GM19455 (cell line): ENCODE measurements at regions not wholly inside any gene's neighbourhood (a gene's known extent, or its start where the extent isn't known, plus 50 kb on each side); places are given as distances from the start of the nearest gene placed in this dataset.

Experiments
- ATAC-seq: cut with Tn5 transposase; IDR thresholded peaks from one replicate; pipeline ENCODE4 v1.9.1; 2021; ENCODE audit not compliant: unreplicated experiment

- no peak for ATAC-seq
Measured at GRCh38 chr4:149927514-149927913, 111.9 kb upstream of the IQCM start.

DNA sequence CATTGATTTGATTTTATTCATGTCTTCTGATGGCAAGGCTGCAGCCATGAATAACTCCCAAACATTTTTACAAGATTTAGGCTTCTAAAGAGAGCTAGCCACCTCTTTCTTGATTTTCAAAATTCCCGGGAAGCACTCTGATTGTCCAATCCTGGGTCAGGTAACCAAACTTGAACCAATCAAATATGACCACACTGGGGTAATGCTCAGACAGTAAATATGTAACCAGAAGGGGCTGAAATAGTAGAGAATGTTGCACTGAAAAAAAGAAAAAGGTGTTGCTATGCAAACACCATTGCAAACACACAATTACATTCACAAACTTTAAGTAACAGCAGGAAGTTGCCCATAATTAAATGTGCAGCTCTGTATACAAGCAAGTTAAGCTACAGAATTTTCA lies 112.9 kb upstream of the IQCM start:
- ATAC-seq: no peak

GRCh38 chr4:149931431-149931830 lies 115.8 kb upstream of the IQCM start:
- ATAC-seq: no peak

GRCh38 chr4:149932188-149932587 lies 116.5 kb upstream of the IQCM start:
- ATAC-seq: no peak

DNA sequence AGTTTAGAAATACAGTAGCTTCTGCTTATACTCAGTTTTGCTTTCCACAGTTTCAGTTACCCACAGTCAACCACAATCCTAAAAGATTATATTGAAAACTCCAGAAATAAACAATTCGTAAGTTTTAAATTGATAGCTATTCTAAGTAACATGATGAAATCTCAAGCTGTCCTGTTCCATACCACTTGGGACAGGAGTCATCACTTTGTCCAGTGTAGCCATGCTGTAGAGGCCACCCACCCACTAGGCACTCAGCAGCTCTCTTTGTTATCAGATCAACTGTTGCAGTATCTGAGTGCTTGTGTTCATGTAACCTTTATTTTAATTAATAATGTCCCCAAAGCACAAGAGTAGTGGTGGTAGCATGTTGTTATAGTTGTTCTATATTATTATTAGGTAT lies 117.5 kb upstream of the IQCM start:
- no peak for ATAC-seq

DNA sequence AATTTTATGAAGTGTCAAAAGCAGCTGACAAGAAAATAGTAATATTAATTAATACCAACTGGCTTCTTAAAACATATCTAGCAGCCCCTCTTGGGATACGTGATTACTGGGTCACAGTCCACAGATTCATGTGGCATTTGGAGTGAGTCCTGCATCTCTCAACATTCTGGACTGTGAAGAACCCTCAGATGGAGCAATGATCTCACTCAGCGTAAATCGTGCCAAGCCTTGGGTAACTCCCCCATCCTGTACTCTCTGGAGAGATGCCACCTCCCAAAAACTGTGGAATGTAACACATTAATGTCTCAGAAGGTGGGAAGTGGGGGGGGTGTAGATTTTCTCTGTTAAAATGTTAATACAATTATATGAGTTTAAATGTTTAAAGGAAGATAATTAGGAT lies 118.2 kb upstream of the IQCM start:
- no peak for ATAC-seq

DNA sequence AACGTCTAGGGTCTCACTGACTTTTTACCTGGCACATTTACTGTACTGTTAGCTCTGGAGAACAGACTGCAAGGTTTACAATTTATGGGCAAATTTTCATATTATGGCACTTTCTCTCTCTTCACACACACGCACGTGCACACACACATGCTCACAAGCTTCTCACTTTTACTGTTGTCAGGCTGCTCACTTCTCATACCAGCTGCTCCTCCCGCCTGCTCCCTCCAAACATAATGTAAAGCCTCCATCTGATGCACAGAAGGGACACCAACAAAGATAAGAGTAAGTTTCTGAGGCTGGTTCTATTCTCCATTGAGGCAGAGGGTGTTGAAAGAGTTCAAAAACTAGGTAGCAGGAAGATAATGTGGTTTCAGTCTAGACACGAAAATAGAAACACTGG lies 128.9 kb upstream of the DCLK2 start:
- ATAC-seq: no peak

GRCh38 chr4:149951152-149951900 lies 126.9 kb upstream of the DCLK2 start:
- ATAC-seq: no peak

DNA sequence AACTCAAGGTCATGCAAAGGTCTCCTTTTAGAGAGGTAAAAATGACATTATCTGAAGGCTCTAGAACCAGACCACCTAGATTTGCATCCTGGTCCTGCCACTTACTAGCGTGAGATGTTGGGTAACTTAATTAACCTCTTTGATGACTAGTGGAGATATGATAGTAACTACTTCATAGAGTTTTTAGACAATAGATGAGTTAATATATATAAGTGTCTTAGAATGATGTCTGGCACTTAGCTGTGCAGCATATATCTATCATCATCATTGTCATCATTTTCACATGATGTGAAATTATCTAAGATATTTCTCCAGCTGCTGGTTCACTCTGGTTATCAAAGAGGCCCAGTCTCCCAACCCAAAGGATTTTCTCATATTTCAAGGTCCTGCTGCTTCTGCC lies 126.1 kb upstream of the DCLK2 start:
- ATAC-seq: no peak

GRCh38 chr4:149952716-149953115 lies 125.5 kb upstream of the DCLK2 start:
- no peak for ATAC-seq

DNA sequence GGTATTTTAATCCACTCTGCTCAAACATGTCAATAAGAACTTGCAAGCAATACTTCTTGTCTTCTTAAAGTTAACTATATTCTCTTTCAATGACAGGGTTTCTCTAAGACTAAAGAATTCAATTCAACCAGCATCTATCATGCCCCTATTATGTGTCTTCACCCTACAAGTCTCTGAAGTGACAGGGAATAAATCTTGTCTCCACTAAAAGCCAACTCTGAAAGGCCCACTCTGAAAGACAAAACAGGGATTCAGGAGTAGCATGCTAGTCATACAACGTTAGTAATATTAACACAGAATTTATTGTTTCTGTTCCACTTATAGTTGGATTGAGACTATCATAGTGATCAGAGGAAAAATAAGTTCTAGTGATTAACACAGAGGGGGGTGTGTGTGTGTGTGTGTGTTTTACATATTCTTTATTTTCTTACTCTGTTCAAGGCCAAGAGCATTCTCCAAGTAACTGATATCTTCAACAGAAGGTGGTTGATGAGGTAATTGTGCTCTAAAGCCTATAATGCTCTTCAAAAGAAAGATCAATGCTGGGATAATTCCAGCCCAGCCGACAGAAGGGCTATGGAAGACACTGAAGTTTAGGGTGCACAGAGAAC lies 122.4 kb upstream of the DCLK2 start:
- ATAC-seq: no peak

DNA sequence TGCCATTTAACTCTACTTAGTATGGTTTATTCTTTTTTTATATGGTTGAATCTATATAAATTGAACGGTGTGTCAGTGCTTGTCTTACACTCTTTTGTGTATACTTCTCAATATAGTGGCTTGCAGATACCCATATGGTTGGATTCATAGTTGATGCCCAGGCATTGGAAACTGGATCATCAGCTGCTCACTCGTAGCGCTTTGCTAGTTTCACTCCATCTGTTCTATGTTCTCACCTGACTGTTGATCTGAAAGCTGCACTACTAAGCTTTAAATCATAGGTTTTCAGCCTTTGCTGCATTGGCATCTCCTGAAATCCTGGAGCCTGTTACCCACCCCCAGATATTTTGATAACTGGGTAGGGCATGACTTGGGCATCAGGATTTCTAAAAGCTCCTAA lies 121.6 kb upstream of the DCLK2 start:
- no peak for ATAC-seq

- no peak for ATAC-seq
Measured at GRCh38 chr4:149961876-149962597, 116.2 kb upstream of the DCLK2 start.

DNA sequence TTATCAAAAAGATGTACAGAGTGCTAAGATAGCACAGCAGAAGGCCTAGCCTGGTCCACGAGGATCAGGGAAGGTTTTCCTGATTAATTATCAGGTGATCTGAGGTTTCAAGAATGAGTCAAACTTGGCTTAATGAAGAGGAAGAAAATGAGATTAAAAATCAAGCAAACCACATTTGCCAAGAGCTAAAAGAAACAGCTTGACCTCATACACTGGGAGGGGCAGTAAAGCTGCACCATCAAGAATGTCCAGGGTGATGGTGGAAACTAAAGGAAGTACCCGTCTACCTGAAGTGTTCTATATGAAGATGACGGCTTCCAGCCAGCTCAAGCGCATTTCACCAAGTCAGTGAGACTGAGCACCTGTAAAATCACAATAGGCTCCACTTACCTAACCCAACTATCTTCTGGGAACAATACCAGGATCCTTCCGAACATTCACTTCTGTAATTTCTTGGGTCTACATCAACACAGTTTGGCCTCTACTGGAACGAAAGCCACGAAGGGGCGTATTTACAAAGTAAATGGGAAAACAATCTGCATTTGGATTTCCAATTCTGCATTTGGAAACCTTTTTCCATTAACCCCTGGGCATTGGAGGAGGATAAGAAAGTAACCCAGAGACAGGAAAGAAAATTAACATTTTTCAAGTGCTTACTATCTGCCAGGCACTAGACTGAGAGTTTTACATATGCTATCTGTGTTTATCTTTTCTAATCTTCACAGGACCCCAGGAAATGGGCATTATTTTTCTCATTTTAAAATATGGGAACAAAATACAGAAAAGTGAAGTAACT lies 114.0 kb upstream of the DCLK2 start:
- ATAC-seq: no peak

DNA sequence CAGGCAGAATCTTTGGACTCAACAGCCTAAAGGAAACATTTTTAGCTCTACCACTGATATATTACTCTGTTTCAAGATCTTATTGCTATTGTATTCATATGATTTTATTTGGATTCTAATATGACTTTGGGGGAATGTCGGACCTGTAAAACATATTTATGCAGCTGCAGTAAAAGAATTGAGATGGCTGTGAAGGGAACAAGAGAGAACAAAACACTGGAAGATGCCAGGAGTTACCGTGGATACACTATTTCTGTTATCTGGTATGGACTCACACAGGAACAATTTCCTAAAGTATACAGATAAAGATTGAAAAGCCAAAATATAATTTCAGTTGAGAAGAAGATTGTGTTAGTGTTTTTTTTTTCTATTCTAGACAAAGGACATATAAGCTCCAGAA lies 113.0 kb upstream of the DCLK2 start:
- no peak for ATAC-seq

- ATAC-seq: no peak
Measured at GRCh38 chr4:149972407-149972806, 105.8 kb upstream of the DCLK2 start.

GRCh38 chr4:149973181-149973580 lies 105.1 kb upstream of the DCLK2 start:
- ATAC-seq: no peak

GRCh38 chr4:149975172-149975571 lies 103.1 kb upstream of the DCLK2 start:
- no peak for ATAC-seq

DNA sequence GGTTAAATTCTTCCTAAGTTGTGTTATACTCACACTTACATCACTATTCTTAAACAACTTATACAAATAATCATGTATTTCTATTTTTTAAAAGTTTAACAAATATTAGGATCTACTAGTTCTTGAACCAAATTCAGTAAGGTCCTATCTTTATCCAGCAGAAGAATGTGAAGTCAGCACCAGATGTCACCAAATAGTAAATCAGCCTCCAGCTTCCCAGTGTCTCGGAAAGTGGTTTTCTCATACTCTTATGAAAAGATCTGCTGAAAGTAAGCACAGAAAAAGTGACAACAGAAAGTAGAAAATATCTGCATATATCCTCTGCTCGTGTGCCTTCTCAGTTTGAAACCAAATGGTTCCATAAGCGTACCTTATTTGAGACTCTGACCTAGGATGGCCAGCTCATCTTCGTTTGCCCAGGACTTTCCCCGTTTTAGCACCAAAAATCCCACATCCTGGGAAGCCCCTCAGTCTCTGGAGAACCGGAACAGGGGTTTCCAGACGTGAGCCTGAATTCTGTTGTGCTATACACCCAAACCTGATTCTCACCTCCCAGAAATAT lies 98.0 kb upstream of the DCLK2 start:
- ATAC-seq: no peak

DNA sequence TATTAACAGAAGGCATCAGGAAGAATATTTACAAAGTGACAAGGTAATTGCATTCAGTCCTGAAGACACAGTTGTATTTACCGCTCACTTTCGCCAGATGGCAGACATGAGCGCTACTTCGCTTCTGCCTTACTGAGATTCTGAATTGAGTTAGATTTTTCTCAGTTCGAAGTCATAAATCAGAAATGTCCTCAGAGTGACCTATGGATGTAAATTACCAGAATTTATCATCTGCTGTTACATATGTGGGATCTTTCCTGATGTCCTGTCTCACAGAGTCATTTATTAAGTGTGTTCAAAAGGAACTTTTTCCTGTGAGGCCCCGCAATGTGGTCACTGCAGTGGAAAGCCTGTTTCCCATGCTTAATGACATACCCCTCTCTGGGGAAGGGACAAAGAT lies 97.3 kb upstream of the DCLK2 start:
- ATAC-seq: peak; percentile 90

DNA sequence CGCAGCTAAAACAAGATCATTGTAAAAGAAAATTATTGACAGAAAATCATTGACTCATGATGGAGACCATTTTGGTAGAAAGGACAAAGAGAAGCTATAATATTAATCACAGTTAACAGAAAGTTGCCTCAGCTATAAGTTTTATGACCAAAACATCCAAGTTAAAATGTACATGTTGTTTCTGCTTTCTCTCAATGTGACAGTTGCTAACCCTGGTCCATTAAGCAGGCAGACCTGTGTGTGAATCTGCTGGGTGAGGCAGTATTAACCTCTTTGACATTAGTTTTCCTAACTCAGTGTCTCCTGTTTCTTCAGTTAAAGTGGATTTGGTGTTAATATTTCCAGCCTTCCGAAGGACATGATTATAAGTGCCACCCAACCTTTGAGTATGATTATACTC lies 94.8 kb upstream of the DCLK2 start:
- no peak for ATAC-seq
